Motor neuron (in vitro differentiated cells): ENCODE measurements at regions not wholly inside any gene's neighbourhood (a gene's known extent, or its start where the extent isn't known, plus 50 kb on each side); places are given as distances from the start of the nearest gene placed in this dataset.

Experiments used
- ATAC-seq, 8 experiments: fragments of 200-7000 bp; cut with Tn5 transposase; replicated peaks in 6 of 8; 2 replicates each; pipeline ENCODE4 v1.8.0; 2021; ENCODE audit warnings: mild to moderate bottlenecking in 8 of 8, moderate library complexity in 8 of 8
- H3K27ac ChIP-seq, 2 donors: fragments of 250-450 bp; sonication (Bioruptor Pico); 2 replicates each; pipeline ENCODE4 v1.9.0; 2021; ENCODE audit warnings: antibody characterized with exemption in 2 of 2, mild to moderate bottlenecking in 2 of 2, moderate library complexity in 1 of 2
- H3K4me1 ChIP-seq, 2 donors: fragments of 250-450 bp; sonication (Bioruptor Pico); replicated peaks in 1 of 2; 2 replicates each; pipeline ENCODE4 v1.6.1; 2021; ENCODE audit warnings: antibody characterized with exemption in 2 of 2, mild to moderate bottlenecking in 2 of 2, moderate library complexity in 1 of 2
- H3K4me3 ChIP-seq, 5 donors: fragments of 250-450 bp; sonication (Bioruptor Pico); 2 replicates each; pipeline ENCODE4 v1.9.0; 2021; ENCODE audit warnings: antibody characterized with exemption in 5 of 5, mild to moderate bottlenecking in 5 of 5, moderate library complexity in 4 of 5
- WGBS, 10 experiments: fragments of 450-650 bp; shearing (Covaris generic); methylation state at CpG; one replicate each; pipeline ENCODE4 v1.0.0; 2022; 5-methylcytosine and 5-hydroxymethylcytosine counted together
- in situ Hi-C, 9 experiments: fragments of 400-800 bp; cut with MboI; loops; one replicate each; pipeline ENCODE4 v1.15.0; 2021; ENCODE audit warnings: low sequenced_read_pairs in 9 of 9, low pct_unique_long_range_greater_than_20kb in 2 of 9; ENCODE audit not compliant: unreplicated experiment in 9 of 9

GRCh38 chr12:115636546-115636945 is 640.9 kb downstream of the MED13L start:
- 35 to 66% (median 51%) methylated on average over 2 to 8 of the region's 9 CpGs; no CpG with 5 or more reads in 2 of the 10 experiments for WGBS, 10 experiments
- in situ Hi-C loops, result loop anchor here in 2 of 9 experiments (25.0 kb wide), 2 partner anchors 949 to 974 kb away; partner anchors contain the start of gene TBX3 (in 1 of the 2)
- H3K4me3 ChIP-seq, result no peak overlapping the region
- no peak overlapping the region for H3K27ac ChIP-seq
- ATAC-seq, result peak in 2 of 8 experiments; percentile 29 to 32
- peaks cover 13 to 15% of the 10 kb centered on the region in 2 donors for H3K4me1 ChIP-seq

- Histone ChIP-seq H3K4me3 (no peak overlapping the region), H3K4me1 (peaks cover 5 to 8% of the 10 kb centered on the region in 2 donors), H3K27ac (no peak overlapping the region)
- ATAC-seq, result peak in 1 of 8 experiments; percentile 30
- in situ Hi-C loops, result loop anchor here in 2 of 9 experiments (25.0 kb wide), 2 partner anchors 945 to 970 kb away; partner anchors contain the start of gene TBX3 (in 1 of the 2)
These were observed 645.2 kb downstream of the MED13L start for GRCh38 chr12:115632308-115632707.

- ATAC-seq, result no peak
- Histone ChIP-seq H3K27ac (no peak overlapping the region), H3K4me1 (no peaks in the 10 kb centered on the region), H3K4me3 (no peak overlapping the region)
- WGBS, 10 experiments, result 46 to 83% (median 67%) methylated on average over 2 to 8 of the region's 8 CpGs; no CpG with 5 or more reads in 1 of the 10 experiments
- in situ Hi-C loops, result loop anchor here in 2 of 9 experiments (25.0 kb wide), 2 partner anchors 943 to 968 kb away; partner anchors contain the start of gene TBX3 (in 1 of the 2)
These were observed 647.4 kb downstream of the MED13L start for GRCh38 chr12:115630136-115630535.

- in situ Hi-C loops, result loop anchor here in 2 of 9 experiments (25.0 kb wide), 2 partner anchors 939 to 964 kb away; partner anchors contain the start of gene TBX3 (in 1 of the 2)
- no peak for ATAC-seq
- Histone ChIP-seq H3K27ac (no peak overlapping the region), H3K4me1 (no peaks in the 10 kb centered on the region), H3K4me3 (no peak overlapping the region)
- 23 to 66% (median 52%) methylated on average over 2 to 3 of the region's 3 CpGs for WGBS, 10 experiments
These were observed 651.3 kb downstream of the MED13L start for GRCh38 chr12:115626210-115626609.

- 0 to 90% (median 60%) methylated on average over 2 to 6 of the region's 18 CpGs; no CpG with 5 or more reads in 5 of the 10 experiments for WGBS, 10 experiments
- in situ Hi-C loops, result no loop called here
- Histone ChIP-seq H3K4me1 (no peaks in the 10 kb centered on the region), H3K4me3 (no peak overlapping the region), H3K27ac (no peak overlapping the region)
- ATAC-seq, result no peak
These were observed 653.6 kb downstream of the MED13L start for GRCh38 chr12:115623764-115624334.

GRCh38 chr12:115623275-115623674 is 654.2 kb downstream of the MED13L start:
- no peak overlapping the region for H3K27ac ChIP-seq
- no peak for ATAC-seq
- H3K4me1 ChIP-seq, result no peaks in the 10 kb centered on the region
- 63 to 100% (median 85%) methylated on average over 2 to 5 of the region's 5 CpGs for WGBS, 10 experiments
- no peak overlapping the region for H3K4me3 ChIP-seq
- in situ Hi-C loops, result no loop called here

GRCh38 chr12:115620816-115621215 is 656.7 kb downstream of the MED13L start:
- in situ Hi-C loops, result no loop called here
- Histone ChIP-seq H3K27ac (no peak overlapping the region), H3K4me1 (no peaks in the 10 kb centered on the region), H3K4me3 (no peak overlapping the region)
- WGBS, 10 experiments, result 17 to 80% (median 68%) methylated on average over 1 to 4 of the region's 4 CpGs; no CpG with 5 or more reads in 5 of the 10 experiments
- ATAC-seq, result no peak

GRCh38 chr12:115619889-115620288 is 657.6 kb downstream of the MED13L start:
- no peaks in the 10 kb centered on the region for H3K4me1 ChIP-seq
- H3K27ac ChIP-seq, result no peak overlapping the region
- WGBS, 10 experiments, result 0 to 60% (median 30%) methylated on average over 1 to 3 of the region's 3 CpGs; no CpG with 5 or more reads in 4 of the 10 experiments
- in situ Hi-C loops, result no loop called here
- ATAC-seq, result no peak
- H3K4me3 ChIP-seq, result no peak overlapping the region

GRCh38 chr12:115619061-115619460 is 658.4 kb downstream of the MED13L start:
- no peak for ATAC-seq
- 40 to 100% (median 80%) methylated on average over 1 of the region's 6 CpGs; no CpG with 5 or more reads in 7 of the 10 experiments for WGBS, 10 experiments
- Histone ChIP-seq H3K4me3 (no peak overlapping the region), H3K4me1 (no peaks in the 10 kb centered on the region), H3K27ac (no peak overlapping the region)
- in situ Hi-C loops, result no loop called here

GRCh38 chr12:115618105-115618504 is 659.4 kb downstream of the MED13L start:
- Histone ChIP-seq H3K4me3 (no peak overlapping the region), H3K4me1 (no peaks in the 10 kb centered on the region), H3K27ac (no peak overlapping the region)
- in situ Hi-C loops, result no loop called here
- no peak for ATAC-seq
- WGBS, 10 experiments, result 55 to 90% (median 77%) methylated on average over 2 to 7 of the region's 7 CpGs

- in situ Hi-C loops, result no loop called here
These were observed 660.1 kb downstream of the MED13L start for GRCh38 chr12:115617391-115617790.

GRCh38 chr12:115611477-115611876 is 666.0 kb downstream of the MED13L start:
- 43 to 100% (median 77%) methylated on average over 1 to 4 of the region's 5 CpGs; no CpG with 5 or more reads in 2 of the 10 experiments for WGBS, 10 experiments

More at GRCh38 chr12:115617391-115617790, 660.1 kb downstream of the MED13L start:
- WGBS, 10 experiments, result 71 to 100% (median 90%) methylated on average over 1 to 3 of the region's 7 CpGs; no CpG with 5 or more reads in 6 of the 10 experiments
- Histone ChIP-seq H3K27ac (no peak overlapping the region), H3K4me3 (no peak overlapping the region), H3K4me1 (no peaks in the 10 kb centered on the region)
- no peak for ATAC-seq

GRCh38 chr12:115609347-115609746 is 668.1 kb downstream of the MED13L start:
- no peak for ATAC-seq
- in situ Hi-C loops, result no loop called here
- H3K4me1 ChIP-seq, result peaks cover 0 to 5% of the 10 kb centered on the region in 2 donors

More at GRCh38 chr12:115611477-115611876, 666.0 kb downstream of the MED13L start:
- H3K4me1 ChIP-seq, result no peaks in the 10 kb centered on the region
- H3K27ac ChIP-seq, result no peak overlapping the region
- H3K4me3 ChIP-seq, result no peak overlapping the region
- in situ Hi-C loops, result no loop called here
- no peak for ATAC-seq

GRCh38 chr12:115606040-115606439 is 671.5 kb downstream of the MED13L start:
- Histone ChIP-seq H3K4me1 (peaks cover 0 to 5% of the 10 kb centered on the region in 2 donors), H3K27ac (no peak overlapping the region), H3K4me3 (no peak overlapping the region)
- 27 to 92% (median 64%) methylated on average over 2 to 14 of the region's 17 CpGs for WGBS, 10 experiments
- no peak for ATAC-seq
- in situ Hi-C loops, result no loop called here

More at GRCh38 chr12:115609347-115609746, 668.1 kb downstream of the MED13L start:
- 0 to 100% (median 80%) methylated on average over 1 of the region's 1 CpG; no CpG with 5 or more reads in 3 of the 10 experiments for WGBS, 10 experiments
- H3K27ac ChIP-seq, result no peak overlapping the region
- H3K4me3 ChIP-seq, result no peak overlapping the region
